ENCODE measurements at regions not wholly inside any gene's neighbourhood (a gene's known extent, or its start where the extent isn't known, plus 50 kb on each side); places are given as distances from the start of the nearest gene placed in this dataset.

GRCh38 chr13:74288361-74288911, 154.2 kb upstream of the KLF12 start:
- Histone ChIP-seq H3K4me1 (ENCODE audit: insufficient read depth) (peaks cover 25% of the 10 kb centered on the region), H3K36me3 (replicated peaks; ENCODE audit: insufficient read depth, low read depth) (no peaks in the 10 kb centered on the region), H3K27ac (peak overlapping the region; percentile 30), H3K4me2 (peak overlapping the region; percentile 68), H3K9me3 (ENCODE audit: low read depth) (no peaks in the 10 kb centered on the region), H3K27me3 (no peaks in the 10 kb centered on the region), H2AFZ (peak overlapping the region; percentile 22), H3K79me2 (no peaks in the 10 kb centered on the region), H3K4me3 (no peak overlapping the region), H3K9me2 (replicated peaks; ENCODE audit: insufficient read depth) (no peaks in the 10 kb centered on the region), H4K20me1 (ENCODE audit: insufficient read depth, poor library complexity, severe bottlenecking) (no peaks in the 10 kb centered on the region)
- DNase-seq (ENCODE audit: low spot score) = peak; percentile 46
- 47% methylated on average over 10 of the region's 10 CpGs for WGBS (ENCODE audit: low lambda C conversion rate, missing lambda C conversion rate)
- TF ChIP-seq EZH2phosphoT487 (IDR thresholded peaks at IDR 0.05; ENCODE audit: low read depth, severe bottlenecking, unreplicated experiment) (no peak), CTCF (IDR thresholded peaks at IDR 0.05; ENCODE audit: poor library complexity) (no peak), EZH2 (IDR thresholded peaks at IDR 0.05; ENCODE audit: borderline replicate concordance) (no peak)

GRCh38 chr13:74287724-74288169, 153.5 kb upstream of the KLF12 start:
- Histone ChIP-seq H3K9me2 (replicated peaks; ENCODE audit: insufficient read depth) (no peaks in the 10 kb centered on the region), H3K9me3 (ENCODE audit: low read depth) (no peaks in the 10 kb centered on the region), H3K4me3 (no peak overlapping the region), H3K4me2 (peak overlapping the region; percentile 68), H3K79me2 (no peaks in the 10 kb centered on the region), H4K20me1 (ENCODE audit: insufficient read depth, poor library complexity, severe bottlenecking) (no peaks in the 10 kb centered on the region), H3K4me1 (ENCODE audit: insufficient read depth) (peaks cover 25% of the 10 kb centered on the region), H2AFZ (peak overlapping the region; percentile 22), H3K27me3 (no peaks in the 10 kb centered on the region), H3K36me3 (replicated peaks; ENCODE audit: insufficient read depth, low read depth) (no peaks in the 10 kb centered on the region), H3K27ac (peak overlapping the region; percentile 30)
- TF ChIP-seq EZH2 (IDR thresholded peaks at IDR 0.05; ENCODE audit: borderline replicate concordance) = no peak
- no peak for TF ChIP-seq CTCF (IDR thresholded peaks at IDR 0.05; ENCODE audit: poor library complexity)
- no peak for TF ChIP-seq EZH2phosphoT487 (IDR thresholded peaks at IDR 0.05; ENCODE audit: low read depth, severe bottlenecking, unreplicated experiment)
- WGBS (ENCODE audit: low lambda C conversion rate, missing lambda C conversion rate) = 0% methylated on average over 4 of the region's 4 CpGs
- DNase-seq (ENCODE audit: low spot score) = peak; percentile 89

GRCh38 chr13:74280795-74281490, 146.7 kb upstream of the KLF12 start:
- Histone ChIP-seq H3K79me2 (no peaks in the 10 kb centered on the region), H3K9me3 (ENCODE audit: low read depth) (no peaks in the 10 kb centered on the region), H3K4me2 (no peak overlapping the region), H3K4me3 (no peak overlapping the region), H4K20me1 (ENCODE audit: insufficient read depth, poor library complexity, severe bottlenecking) (no peaks in the 10 kb centered on the region), H2AFZ (no peak overlapping the region), H3K9me2 (replicated peaks; ENCODE audit: insufficient read depth) (no peaks in the 10 kb centered on the region), H3K4me1 (ENCODE audit: insufficient read depth) (no peaks in the 10 kb centered on the region), H3K27ac (no peak overlapping the region), H3K27me3 (no peaks in the 10 kb centered on the region), H3K36me3 (replicated peaks; ENCODE audit: insufficient read depth, low read depth) (no peaks in the 10 kb centered on the region)
- no peak for DNase-seq (ENCODE audit: low spot score)
- TF ChIP-seq CTCF (IDR thresholded peaks at IDR 0.05; ENCODE audit: poor library complexity) (no peak), EZH2phosphoT487 (IDR thresholded peaks at IDR 0.05; ENCODE audit: low read depth, severe bottlenecking, unreplicated experiment) (no peak), EZH2 (IDR thresholded peaks at IDR 0.05; ENCODE audit: borderline replicate concordance) (no peak)
- 59% methylated on average over 1 of the region's 1 CpG for WGBS (ENCODE audit: low lambda C conversion rate, missing lambda C conversion rate)
